Upper lobe of left lung (tissue), 4 donors: ENCODE measurements at regions not wholly inside any gene's neighbourhood (a gene's known extent, or its start where the extent isn't known, plus 50 kb on each side); places are given as distances from the start of the nearest gene placed in this dataset.

ENCODE experiments used
- EP300 ChIP-seq, 4 donors: sonication (generic); formaldehyde crosslinking; IDR thresholded peaks; one replicate each; pipeline ENCODE4 v1.5.1; 2017; ENCODE audit warnings: antibody characterized with exemption in 4 of 4, control low read depth in 2 of 4
- POLR2A ChIP-seq, 4 donors: fragments of 450-650 bp; IDR thresholded peaks; one replicate each; pipeline ENCODE4 v1.5.1; 2016 to 2017; ENCODE audit warnings: antibody characterized with exemption in 4 of 4, mild to moderate bottlenecking in 2 of 4
- POLR2AphosphoS5 ChIP-seq, 2 donors: sonication (generic); formaldehyde crosslinking; IDR thresholded peaks; one replicate each; pipeline ENCODE4 v1.5.1; 2017; ENCODE audit warnings: antibody characterized with exemption in 2 of 2
- TF ChIP-seq, protein P1 (sequence below), 6 experiments: fragments of 450-650 bp in 4 of 6; fragments of 200-600 bp in 2 of 6; sonication (generic) in 2 of 6; IDR thresholded peaks; one replicate each; pipeline ENCODE4 v1.5.1; 2016 to 2019; ENCODE audit warnings: antibody characterized with exemption in 6 of 6

DNA sequence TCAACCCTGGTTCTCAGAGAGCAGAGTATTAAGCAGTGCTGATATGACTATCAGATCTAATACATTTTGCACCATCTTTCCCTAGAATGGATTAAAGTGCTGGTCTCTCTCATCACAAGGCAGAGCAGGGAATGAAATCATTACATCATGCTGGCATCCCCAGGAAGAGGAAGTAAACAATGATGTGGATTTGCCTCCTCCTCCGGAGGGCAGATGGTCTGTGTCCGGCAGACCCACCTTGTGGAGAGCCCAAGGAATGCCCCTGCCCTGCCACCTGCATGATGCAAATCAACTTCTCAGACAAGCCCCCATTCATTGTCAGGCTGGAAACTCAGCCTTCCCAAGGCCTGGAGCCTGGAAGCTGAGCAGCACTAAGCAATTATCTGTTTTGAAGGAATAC is 1149.1 kb downstream of the VRK1 start:
- TF ChIP-seq EP300 (IDR thresholded peaks at IDR 0.05) (no peak), POLR2A (IDR thresholded peaks at IDR 0.05) (no peak), POLR2AphosphoS5 (IDR thresholded peaks at IDR 0.05) (no peak)
- TF ChIP-seq, protein P1, sequence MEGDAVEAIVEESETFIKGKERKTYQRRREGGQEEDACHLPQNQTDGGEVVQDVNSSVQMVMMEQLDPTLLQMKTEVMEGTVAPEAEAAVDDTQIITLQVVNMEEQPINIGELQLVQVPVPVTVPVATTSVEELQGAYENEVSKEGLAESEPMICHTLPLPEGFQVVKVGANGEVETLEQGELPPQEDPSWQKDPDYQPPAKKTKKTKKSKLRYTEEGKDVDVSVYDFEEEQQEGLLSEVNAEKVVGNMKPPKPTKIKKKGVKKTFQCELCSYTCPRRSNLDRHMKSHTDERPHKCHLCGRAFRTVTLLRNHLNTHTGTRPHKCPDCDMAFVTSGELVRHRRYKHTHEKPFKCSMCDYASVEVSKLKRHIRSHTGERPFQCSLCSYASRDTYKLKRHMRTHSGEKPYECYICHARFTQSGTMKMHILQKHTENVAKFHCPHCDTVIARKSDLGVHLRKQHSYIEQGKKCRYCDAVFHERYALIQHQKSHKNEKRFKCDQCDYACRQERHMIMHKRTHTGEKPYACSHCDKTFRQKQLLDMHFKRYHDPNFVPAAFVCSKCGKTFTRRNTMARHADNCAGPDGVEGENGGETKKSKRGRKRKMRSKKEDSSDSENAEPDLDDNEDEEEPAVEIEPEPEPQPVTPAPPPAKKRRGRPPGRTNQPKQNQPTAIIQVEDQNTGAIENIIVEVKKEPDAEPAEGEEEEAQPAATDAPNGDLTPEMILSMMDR (IDR thresholded peaks at IDR 0.05) = no peak
